Subcutaneous abdominal adipose tissue (tissue), 5 donors: ENCODE measurements at regions not wholly inside any gene's neighbourhood (a gene's known extent, or its start where the extent isn't known, plus 50 kb on each side); places are given as distances from the start of the nearest gene placed in this dataset.
"Not testable (repeated sequence)": the region's sequence is repeated elsewhere in the genome, so short reads cannot be mapped to it uniquely, and the experiment has no call there.

Source experiments
- H3K27ac ChIP-seq: one replicate; pipeline ENCODE4 v1.7.0; 2013; ENCODE audit warnings: low read depth, mild to moderate bottlenecking, inconsistent platforms, low read length, moderate library complexity
- H3K27me3 ChIP-seq, 5 donors: one replicate each; pipeline ENCODE4 v1.7.0; 2013; ENCODE audit warnings: low read length in 5 of 5, inconsistent platforms in 1 of 5; ENCODE audit not compliant: control insufficient read depth in 5 of 5, insufficient read depth in 4 of 5
- H3K36me3 ChIP-seq, 5 donors: one replicate each; pipeline ENCODE4 v1.7.0; 2013; ENCODE audit warnings: low read length in 5 of 5; ENCODE audit not compliant: control insufficient read depth in 5 of 5, insufficient read depth in 5 of 5
- H3K4me1 ChIP-seq, 5 donors: one replicate each; pipeline ENCODE4 v1.7.0; 2013; ENCODE audit warnings: low read length in 5 of 5, mild to moderate bottlenecking in 3 of 5, moderate library complexity in 1 of 5; ENCODE audit not compliant: control insufficient read depth in 5 of 5, insufficient read depth in 5 of 5
- H3K4me3 ChIP-seq, 5 donors: one replicate each; pipeline ENCODE4 v1.7.0; 2013; ENCODE audit warnings: low read length in 5 of 5, low read depth in 1 of 5
- H3K9ac ChIP-seq, 5 donors: one replicate each; pipeline ENCODE4 v1.7.0; 2013; ENCODE audit warnings: low read length in 5 of 5, mild to moderate bottlenecking in 4 of 5, moderate library complexity in 3 of 5
- H3K9me3 ChIP-seq, 5 donors: one replicate each; pipeline ENCODE4 v1.7.0; 2013; ENCODE audit warnings: low read length in 5 of 5; ENCODE audit not compliant: control insufficient read depth in 5 of 5
- donor health status: healthy.
- donor health status: healthy.
- donor health status: healthy.
- donor health status: healthy.
- donor health status: healthy.

DNA sequence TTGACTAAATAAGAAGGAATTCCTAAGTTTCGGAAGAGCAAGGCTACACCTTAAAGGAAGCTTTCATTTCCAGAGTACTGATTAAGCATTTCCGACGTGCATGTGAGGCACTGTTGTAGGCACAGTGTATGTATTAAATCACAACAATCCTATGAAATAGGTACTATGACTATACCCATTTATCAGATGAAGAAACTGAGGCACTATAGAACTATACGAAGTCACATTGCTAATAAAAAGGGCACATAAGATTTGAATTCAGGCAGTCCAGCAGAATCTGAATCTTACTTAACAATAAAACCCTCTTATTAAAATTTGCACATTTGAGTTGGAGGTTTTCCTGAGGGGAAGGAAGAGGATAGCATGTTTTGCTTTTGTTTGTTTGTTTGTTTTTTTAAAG is 243.5 kb upstream of the FANCL start:
- H3K27ac ChIP-seq = no peak overlapping the region
- H3K27me3 ChIP-seq = peaks cover 0 to 3% (median 0%) of the 10 kb centered on the region in 5 donors
- H3K9me3 ChIP-seq = peaks cover 0 to 8% (median 8%) of the 10 kb centered on the region in 5 donors
- no peak overlapping the region for H3K9ac ChIP-seq
- no peaks in the 10 kb centered on the region for H3K4me1 ChIP-seq
- H3K36me3 ChIP-seq = no peaks in the 10 kb centered on the region
- H3K4me3 ChIP-seq = no peak overlapping the region

DNA sequence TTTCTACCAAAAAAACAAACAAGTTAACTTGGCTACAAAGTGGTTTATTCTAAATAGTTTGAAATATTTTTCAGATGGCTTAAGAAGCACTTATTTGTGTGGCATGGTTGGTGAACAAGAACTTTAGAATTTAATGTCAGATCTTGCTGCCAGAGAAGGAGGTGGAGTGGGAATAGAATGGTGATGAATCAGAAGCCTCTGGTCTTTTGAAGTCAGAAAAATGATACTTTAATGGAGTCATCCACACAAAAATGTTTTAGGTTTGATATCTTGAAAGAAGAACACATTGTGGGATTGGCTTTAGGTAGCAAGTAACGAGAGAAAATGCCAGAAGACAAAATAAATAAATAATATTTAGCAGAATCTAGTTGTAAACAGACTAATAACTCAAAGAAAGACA is 243.1 kb upstream of the FANCL start:
- Histone ChIP-seq H3K36me3 (no peaks in the 10 kb centered on the region), H3K27me3 (peaks cover 0 to 3% (median 0%) of the 10 kb centered on the region in 5 donors), H3K4me1 (no peaks in the 10 kb centered on the region), H3K9me3 (peaks cover 0 to 8% (median 8%) of the 10 kb centered on the region in 5 donors), H3K27ac (no peak overlapping the region), H3K9ac (no peak overlapping the region), H3K4me3 (no peak overlapping the region)

DNA sequence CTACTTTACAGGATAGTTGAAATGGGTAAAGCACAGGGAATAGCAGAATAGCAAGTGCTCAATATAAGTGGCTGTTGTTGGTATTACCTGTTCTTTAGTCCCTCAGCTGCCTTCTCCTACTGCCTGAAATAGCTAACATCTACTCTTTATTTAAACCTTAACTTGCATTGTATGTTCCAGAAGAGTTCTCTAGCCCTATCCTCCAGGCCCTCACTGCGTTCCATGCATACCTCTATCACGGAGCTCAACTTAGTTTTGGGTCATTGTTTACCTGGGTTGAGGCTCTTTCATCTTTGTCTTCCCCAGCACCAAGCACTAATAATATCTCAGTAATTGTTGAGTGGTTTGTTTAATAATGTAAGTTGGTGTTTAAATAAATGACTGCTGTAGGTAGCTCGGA is 242.2 kb upstream of the FANCL start:
- H3K9me3 ChIP-seq = peaks cover 0 to 8% (median 8%) of the 10 kb centered on the region in 5 donors
- peaks cover 0 to 3% (median 0%) of the 10 kb centered on the region in 5 donors for H3K27me3 ChIP-seq
- H3K36me3 ChIP-seq = no peaks in the 10 kb centered on the region
- no peak overlapping the region for H3K9ac ChIP-seq
- no peak overlapping the region for H3K27ac ChIP-seq
- H3K4me1 ChIP-seq = no peaks in the 10 kb centered on the region
- H3K4me3 ChIP-seq = no peak overlapping the region

DNA sequence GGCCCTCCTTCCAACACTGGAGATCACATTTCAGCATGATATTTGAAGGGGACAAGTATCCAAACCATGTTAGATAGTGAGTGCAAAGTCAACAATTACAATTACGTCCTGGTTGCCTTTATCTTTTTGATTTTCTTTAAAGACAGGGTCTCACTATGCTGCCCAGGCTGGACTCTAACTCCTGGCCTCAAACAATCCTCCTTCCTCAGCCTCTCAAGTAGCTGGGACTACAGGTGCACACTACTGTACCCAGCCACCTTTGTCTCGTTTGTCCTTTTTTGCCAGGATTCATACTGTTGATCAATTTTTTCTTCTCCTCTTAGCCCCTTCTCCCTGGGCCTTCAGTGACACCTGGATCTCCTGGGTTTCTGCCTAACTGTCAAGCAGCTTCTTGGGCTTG is 240.5 kb upstream of the FANCL start:
- H3K9ac ChIP-seq = no peak overlapping the region
- H3K4me3 ChIP-seq = no peak overlapping the region
- H3K27ac ChIP-seq = no peak overlapping the region
- H3K27me3 ChIP-seq = peaks cover 0 to 3% (median 0%) of the 10 kb centered on the region in 5 donors
- no peaks in the 10 kb centered on the region for H3K36me3 ChIP-seq
- H3K9me3 ChIP-seq = peaks cover 0 to under 1% (median under 1%) of the 10 kb centered on the region in 5 donors
- H3K4me1 ChIP-seq = no peaks in the 10 kb centered on the region

DNA sequence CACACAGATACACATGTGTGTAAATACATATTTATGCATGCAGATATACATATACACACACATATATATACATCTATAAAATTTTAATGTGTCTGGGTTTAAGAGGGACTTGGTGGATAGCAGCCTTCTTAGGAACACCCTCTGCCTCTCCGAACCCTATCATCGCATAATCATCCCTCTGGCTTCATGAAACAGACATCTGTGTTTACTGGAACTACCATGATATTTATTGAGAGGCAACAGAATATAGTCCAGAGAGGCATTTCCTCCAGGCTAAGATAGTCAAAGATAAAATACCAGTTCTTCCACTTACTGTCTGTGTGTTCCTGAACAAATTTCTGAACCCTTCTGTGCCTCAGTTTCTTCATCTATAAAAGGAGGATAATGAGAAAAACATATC is 239.0 kb upstream of the FANCL start:
- Histone ChIP-seq H3K4me1 (no peaks in the 10 kb centered on the region), H3K9me3 (no peaks in the 10 kb centered on the region), H3K27ac (no peak overlapping the region), H3K36me3 (no peaks in the 10 kb centered on the region), H3K4me3 (no peak overlapping the region), H3K27me3 (peaks cover 0 to 3% (median 0%) of the 10 kb centered on the region in 5 donors), H3K9ac (no peak overlapping the region)

DNA sequence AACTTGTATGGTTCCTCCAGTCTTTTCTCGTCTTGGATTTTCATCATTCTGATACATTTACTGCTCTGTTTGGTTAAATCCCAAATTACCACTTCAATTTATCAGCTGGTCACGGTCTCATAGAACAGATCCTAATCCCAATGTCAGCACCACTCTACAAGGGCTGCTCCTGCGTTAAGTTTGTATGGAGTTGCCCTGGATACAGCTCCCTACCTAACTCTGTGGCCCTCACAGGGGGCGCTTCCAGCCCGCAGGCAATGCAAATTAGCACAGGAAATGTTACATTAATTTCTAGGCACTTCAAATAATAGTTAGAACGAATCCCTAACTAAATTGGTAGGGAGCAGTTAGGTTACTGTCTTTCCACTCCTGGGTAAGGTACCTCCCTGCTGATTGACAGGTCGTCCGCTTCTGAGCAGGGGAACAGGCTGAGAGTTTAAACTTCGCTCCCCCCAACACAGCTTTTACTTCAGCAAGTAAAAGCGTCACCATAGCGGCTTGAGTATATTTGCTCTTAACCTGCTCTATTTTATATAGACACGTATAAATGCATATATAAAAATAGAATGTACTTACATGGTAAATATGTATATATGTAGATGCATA is 238.5 kb upstream of the FANCL start:
- no peaks in the 10 kb centered on the region for H3K4me1 ChIP-seq
- peaks cover 0 to 3% (median 0%) of the 10 kb centered on the region in 5 donors for H3K27me3 ChIP-seq
- H3K9me3 ChIP-seq = no peaks in the 10 kb centered on the region
- no peaks in the 10 kb centered on the region for H3K36me3 ChIP-seq
- H3K27ac ChIP-seq = no peak overlapping the region
- no peak overlapping the region for H3K9ac ChIP-seq
- H3K4me3 ChIP-seq = no peak overlapping the region

DNA sequence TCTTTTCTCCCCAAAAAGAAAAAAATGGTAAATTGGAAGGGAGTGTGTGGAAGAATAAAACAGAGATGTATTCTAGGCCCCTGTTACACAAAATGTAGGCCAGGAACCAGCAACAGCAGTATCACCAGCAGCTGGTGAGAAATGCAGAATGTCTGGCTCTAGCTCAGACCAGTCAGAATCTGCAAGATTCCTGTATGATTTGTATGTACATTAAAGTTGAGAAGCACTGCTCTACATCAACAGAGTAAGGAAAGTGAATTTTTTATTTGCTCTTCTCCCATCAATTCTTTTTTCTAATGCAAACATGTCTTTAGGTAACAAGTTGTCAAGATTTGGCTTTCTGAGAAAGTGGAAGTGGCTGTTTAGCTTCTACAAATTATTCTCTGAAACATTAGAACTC is 235.4 kb upstream of the FANCL start:
- Histone ChIP-seq H3K4me3 (no peak overlapping the region), H3K4me1 (no peaks in the 10 kb centered on the region), H3K27ac (no peak overlapping the region), H3K9ac (no peak overlapping the region), H3K9me3 (no peaks in the 10 kb centered on the region), H3K36me3 (no peaks in the 10 kb centered on the region), H3K27me3 (peaks cover 0 to 3% (median 0%) of the 10 kb centered on the region in 5 donors)

DNA sequence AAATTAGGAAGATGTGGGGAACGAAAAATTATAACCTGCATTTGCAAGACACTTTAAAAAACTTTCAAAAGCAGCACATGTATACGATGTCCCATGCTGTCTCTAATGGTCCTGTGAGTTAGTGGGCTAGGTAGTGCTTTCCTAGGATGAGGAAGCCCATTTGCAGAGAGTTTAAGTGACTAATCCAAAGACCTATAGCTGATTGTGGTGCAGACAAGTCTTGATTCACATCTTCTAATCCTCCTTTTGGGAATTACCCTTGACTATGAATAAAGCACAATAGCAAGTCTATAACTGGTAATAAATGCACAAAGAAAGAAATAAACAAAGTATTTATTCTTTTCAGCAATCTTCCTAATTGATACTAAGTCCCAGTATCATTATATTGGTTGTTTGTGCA is 234.6 kb upstream of the FANCL start:
- H3K9me3 ChIP-seq = no peaks in the 10 kb centered on the region
- peaks cover 0 to 3% (median 0%) of the 10 kb centered on the region in 5 donors for H3K27me3 ChIP-seq
- H3K4me3 ChIP-seq = no peak overlapping the region
- no peaks in the 10 kb centered on the region for H3K36me3 ChIP-seq
- no peak overlapping the region for H3K27ac ChIP-seq
- H3K9ac ChIP-seq = no peak overlapping the region
- H3K4me1 ChIP-seq = no peaks in the 10 kb centered on the region

DNA sequence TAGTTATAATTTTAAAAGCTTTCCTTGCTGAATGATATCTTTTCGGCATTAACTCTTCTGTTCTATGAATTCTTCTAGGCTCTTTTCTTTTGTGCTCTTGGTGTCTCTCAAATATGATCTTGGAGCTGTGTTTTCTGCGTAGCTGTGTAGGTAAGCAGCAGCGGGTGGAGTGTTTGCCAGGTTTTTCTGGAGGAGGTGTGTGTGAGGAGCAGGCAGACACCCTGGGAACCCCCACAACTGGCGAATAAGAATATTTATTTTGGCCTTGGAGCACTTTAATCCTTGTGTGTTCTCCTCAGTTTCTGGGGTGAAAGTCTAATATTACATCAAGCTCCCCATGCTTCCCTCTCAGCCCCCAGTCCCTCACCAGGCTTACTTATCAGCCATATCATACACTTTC is 232.0 kb upstream of the FANCL start:
- Histone ChIP-seq H3K27me3 (no peaks in the 10 kb centered on the region), H3K4me3 (no peak overlapping the region), H3K9ac (no peak overlapping the region), H3K9me3 (no peaks in the 10 kb centered on the region), H3K36me3 (no peaks in the 10 kb centered on the region), H3K27ac (no peak overlapping the region), H3K4me1 (no peaks in the 10 kb centered on the region)

DNA sequence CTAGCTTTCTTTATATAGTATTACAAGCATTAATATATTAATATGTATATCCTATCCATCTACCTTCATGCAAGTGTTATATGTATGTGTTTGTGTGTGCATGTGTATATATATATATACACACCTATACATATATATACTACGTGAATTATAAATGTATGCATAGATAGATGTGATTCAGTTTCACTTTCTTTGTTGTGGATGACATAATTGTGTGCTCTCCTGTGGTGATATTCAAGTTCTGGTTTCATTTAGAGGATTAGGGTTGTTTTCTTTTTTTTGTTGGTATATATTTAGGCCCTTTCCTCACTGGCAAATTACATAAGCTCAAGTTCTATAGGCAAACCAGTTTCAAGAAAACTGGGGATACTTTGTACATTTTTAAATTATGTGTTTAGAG is 225.7 kb upstream of the FANCL start:
- Histone ChIP-seq H3K27ac (no peak overlapping the region), H3K36me3 (no peaks in the 10 kb centered on the region), H3K4me1 (no peaks in the 10 kb centered on the region), H3K27me3 (no peaks in the 10 kb centered on the region), H3K9ac (no peak overlapping the region), H3K9me3 (no peaks in the 10 kb centered on the region), H3K4me3 (no peak overlapping the region)

DNA sequence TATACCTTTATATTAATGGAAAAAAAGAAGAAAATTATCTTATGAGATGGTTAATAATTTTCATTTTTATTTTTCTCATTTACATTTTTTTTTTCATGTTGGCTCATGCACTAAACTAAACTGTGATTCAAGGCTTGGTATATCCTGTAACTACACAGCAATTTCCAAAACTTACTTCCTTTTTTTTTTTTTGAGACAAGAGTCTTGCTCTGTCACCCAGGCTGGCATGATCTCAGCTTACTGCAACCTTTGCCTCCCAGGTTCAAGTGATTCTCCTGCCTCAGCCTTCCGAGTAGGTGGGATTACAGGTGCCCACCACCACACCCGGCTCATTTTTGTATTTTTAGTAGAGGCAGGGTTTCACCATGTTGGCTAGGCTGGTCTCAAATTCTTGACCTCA is 224.9 kb upstream of the FANCL start:
- H3K4me1 ChIP-seq, H3K4me3 ChIP-seq, H3K9me3 ChIP-seq, H3K27me3 ChIP-seq, H3K36me3 ChIP-seq, H3K27ac ChIP-seq, H3K9ac ChIP-seq: not testable (repeated sequence)
